GM06990 (cell line): ENCODE measurements at regions not wholly inside any gene's neighbourhood (a gene's known extent, or its start where the extent isn't known, plus 50 kb on each side); places are given as distances from the start of the nearest gene placed in this dataset.

Source experiments
- DNase-seq: peaks from one replicate; pipeline ENCODE4 v3.0.0-alpha.2; 2011; ENCODE audit not compliant: insufficient read length; ENCODE audit errors: extremely low read depth
- H3K27me3 ChIP-seq: replicated peaks from 2 replicates; pipeline ENCODE4 v1.6.0; 2011; ENCODE audit warnings: low read length; ENCODE audit not compliant: control insufficient read depth, insufficient read depth
- H3K36me3 ChIP-seq: 2 replicates; pipeline ENCODE4 v1.5.1; 2011; ENCODE audit warnings: low read length; ENCODE audit not compliant: control insufficient read depth, insufficient read depth
- H3K4me3 ChIP-seq: replicated peaks from 2 replicates; pipeline ENCODE4 v1.5.1; 2011; ENCODE audit warnings: low read depth, mild to moderate bottlenecking, control low read depth, low read length
- CTCF ChIP-seq: IDR thresholded peaks from 2 replicates; pipeline ENCODE4 v1.5.1; 2011; ENCODE audit warnings: low read length, control low read depth, mild to moderate bottlenecking, inconsistent platforms; ENCODE audit not compliant: insufficient read depth, poor library complexity, severe bottlenecking

DNA sequence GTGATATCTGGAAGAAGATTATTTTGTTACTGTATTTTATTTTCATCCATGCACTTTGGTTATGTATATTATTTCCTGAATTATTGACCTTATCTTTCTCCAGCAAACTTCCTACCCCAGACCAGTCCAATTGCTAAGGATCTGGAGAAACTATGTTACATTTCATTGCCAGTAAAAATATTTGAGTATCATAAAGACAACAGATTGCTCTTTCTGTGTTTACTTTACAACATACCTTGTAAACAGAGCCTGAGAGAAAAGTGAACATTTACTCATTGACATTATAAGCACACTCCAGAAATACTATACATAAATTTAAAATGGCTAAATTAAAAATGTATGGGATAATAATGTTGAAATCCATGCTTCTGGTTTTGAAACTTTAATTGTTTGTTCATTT is 186.2 kb upstream of the FAM3C start:
- DNase-seq, result no peak
- TF ChIP-seq CTCF, result no peak

DNA sequence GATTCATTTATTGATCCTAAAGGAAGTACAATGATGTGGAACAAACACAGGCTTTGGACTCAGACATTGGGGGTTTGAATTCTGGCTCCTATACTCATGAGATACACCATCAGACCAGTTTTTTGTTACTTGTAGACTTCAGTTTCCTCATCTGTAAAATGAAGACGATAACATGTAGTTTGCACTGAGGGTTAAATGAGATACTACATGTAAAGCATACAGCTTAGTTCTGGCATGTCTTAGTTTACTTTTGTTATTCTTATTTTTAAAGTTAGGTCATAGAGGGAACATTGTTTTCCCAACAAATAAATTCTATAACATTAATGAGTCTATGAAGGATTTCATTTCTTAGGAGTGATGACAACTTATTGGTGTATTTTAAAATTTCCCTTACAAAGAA is 183.5 kb upstream of the FAM3C start:
- no peak for TF ChIP-seq CTCF
- Histone ChIP-seq H3K36me3 (no peaks in the 10 kb centered on the region), H3K27me3 (no peaks in the 10 kb centered on the region; the same call in 1 of the 2 replicates), H3K4me3 (no peak overlapping the region)
- DNase-seq, result no peak

More for the DNA sequence above, 186.2 kb upstream of the FAM3C start:
- H3K4me3 ChIP-seq, result no peak overlapping the region
- no peaks in the 10 kb centered on the region for H3K27me3 ChIP-seq
- no peaks in the 10 kb centered on the region for H3K36me3 ChIP-seq

DNA sequence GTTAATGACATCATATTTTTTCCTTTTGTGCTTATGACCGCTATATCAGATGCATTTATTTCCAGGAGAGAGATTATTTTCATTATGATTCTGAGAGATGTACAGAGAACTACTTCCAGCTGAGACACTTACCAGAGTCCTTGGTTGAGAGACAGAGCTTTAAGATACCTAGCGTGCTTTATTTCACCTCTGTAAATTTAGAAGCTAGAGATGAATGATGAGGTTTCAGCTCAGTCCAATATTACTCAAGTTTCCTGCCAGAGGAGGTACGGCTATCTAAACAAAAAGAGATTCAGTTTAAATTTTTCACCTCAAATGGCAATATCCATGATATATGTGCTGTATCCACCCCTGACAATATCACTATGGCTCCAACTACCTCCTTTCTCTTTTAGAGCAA is 182.6 kb upstream of the FAM3C start:
- no peaks in the 10 kb centered on the region for H3K36me3 ChIP-seq
- DNase-seq, result no peak
- no peak for TF ChIP-seq CTCF
- H3K4me3 ChIP-seq, result no peak overlapping the region
- no peaks in the 10 kb centered on the region; the same call in 1 of the 2 replicates for H3K27me3 ChIP-seq

GRCh38 chr7:121576148-121576917 is 180.2 kb upstream of the FAM3C start:
- Histone ChIP-seq H3K4me3 (no peak overlapping the region), H3K27me3 (no peaks in the 10 kb centered on the region; the same call in 1 of the 2 replicates), H3K36me3 (no peaks in the 10 kb centered on the region)
- DNase-seq, result no peak
- TF ChIP-seq CTCF, result no peak

DNA sequence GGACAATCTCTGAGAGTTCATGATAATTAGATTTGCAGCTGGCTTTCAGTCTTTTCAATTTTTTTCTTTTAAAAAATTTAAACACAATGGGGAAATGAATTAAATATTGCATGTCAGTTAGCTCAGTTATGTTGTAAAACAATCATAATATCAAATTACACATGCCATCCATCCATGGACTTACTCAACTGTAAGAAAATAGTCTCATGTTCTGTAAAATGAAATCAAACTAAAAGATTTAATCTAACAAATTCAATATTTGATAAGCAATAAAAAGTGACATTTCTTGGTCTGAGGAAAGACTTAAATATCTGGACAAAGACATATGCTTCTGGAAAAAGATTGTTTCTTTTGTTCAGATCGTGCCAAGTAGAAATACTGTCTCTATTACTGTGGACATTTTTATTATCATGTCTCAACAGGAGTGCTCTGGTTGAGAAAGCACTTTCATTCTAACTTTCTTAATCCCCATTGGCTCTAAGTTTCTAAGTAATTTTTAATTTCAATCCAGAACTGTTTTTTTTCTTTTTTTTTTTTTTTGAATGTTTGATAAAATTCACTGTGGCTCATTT is 179.2 kb upstream of the FAM3C start:
- no peak overlapping the region for H3K4me3 ChIP-seq
- DNase-seq, result no peak
- no peak for TF ChIP-seq CTCF
- H3K27me3 ChIP-seq, result no peaks in the 10 kb centered on the region; the same call in 1 of the 2 replicates
- no peaks in the 10 kb centered on the region for H3K36me3 ChIP-seq
